ENCODE measurements at regions not wholly inside any gene's neighbourhood (a gene's known extent, or its start where the extent isn't known, plus 50 kb on each side); places are given as distances from the start of the nearest gene placed in this dataset.
"Not testable (repeated sequence)": the region's sequence is repeated elsewhere in the genome, so short reads cannot be mapped to it uniquely, and the experiment has no call there.

GRCh38 chr21:19045876-19046275, 642.3 kb upstream of the TMPRSS15 start:
- Histone ChIP-seq H3K27ac (ENCODE audit: low read depth) (no peak overlapping the region), H3K4me3 (ENCODE audit: low read depth, low read length) (no peak overlapping the region), H3K36me3 (ENCODE audit: insufficient read depth) (no peaks in the 10 kb centered on the region), H3K4me1 (ENCODE audit: insufficient read depth) (no peaks in the 10 kb centered on the region)
- WGBS, result 51% methylated on average over 2 of the region's 2 CpGs
- DNase-seq (ENCODE audit: extremely low spot score), result no peak

DNA sequence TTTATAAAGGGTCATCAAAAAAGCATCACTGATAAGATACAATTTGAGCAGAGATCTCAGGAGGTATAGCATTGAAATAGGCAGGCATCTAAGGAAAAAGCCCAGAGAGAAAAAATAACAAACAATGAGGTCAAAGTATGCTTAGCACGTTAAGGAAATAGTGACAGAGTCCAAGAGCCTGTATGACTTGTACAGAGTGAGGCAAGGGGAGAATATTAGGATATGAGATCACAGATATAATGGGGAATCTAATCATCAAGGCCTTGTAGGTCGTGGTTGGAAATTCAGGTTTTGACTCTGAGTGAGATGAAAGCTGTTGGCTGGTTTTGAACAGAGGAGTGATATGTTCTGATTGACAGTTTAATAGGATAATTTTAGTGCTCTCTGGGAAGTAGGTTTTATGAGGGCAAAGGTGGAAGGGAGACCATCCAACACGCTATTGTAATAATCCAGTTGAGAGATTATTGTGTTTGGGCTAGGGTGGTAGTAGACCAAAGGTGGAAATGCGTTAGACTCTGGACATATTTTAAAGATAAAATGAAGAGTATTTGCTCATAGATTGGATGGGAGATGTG, 644.6 kb upstream of the TMPRSS15 start:
- DNase-seq (ENCODE audit: extremely low spot score), result no peak
- Histone ChIP-seq H3K36me3 (ENCODE audit: insufficient read depth) (no peaks in the 10 kb centered on the region), H3K4me3 (ENCODE audit: low read depth, low read length) (no peak overlapping the region), H3K27ac (ENCODE audit: low read depth) (no peak overlapping the region), H3K4me1 (ENCODE audit: insufficient read depth) (no peaks in the 10 kb centered on the region)
- 31% methylated on average over 4 of the region's 4 CpGs for WGBS

DNA sequence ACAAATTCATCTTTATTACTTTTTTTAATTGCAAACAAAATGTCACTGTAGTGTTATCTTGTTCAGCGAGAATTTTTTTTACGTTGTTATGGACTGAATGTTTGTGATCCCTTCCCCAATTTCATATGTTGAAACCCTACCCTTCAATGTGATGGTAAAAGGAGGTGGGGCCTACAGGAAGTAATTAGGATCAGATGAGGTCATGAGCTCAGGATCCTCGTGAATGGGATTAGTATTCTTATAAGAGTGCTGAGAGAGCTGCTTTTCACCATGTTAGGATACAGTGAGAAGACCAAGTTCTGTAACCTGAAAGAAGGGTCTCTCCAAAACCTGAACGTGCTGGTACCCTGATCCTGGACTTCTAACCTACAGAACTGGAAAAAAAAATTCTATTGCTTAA, 646.0 kb upstream of the TMPRSS15 start:
- DNase-seq (ENCODE audit: extremely low spot score), result no peak
- Histone ChIP-seq H3K36me3 (ENCODE audit: insufficient read depth) (no peaks in the 10 kb centered on the region), H3K4me1 (ENCODE audit: insufficient read depth) (no peaks in the 10 kb centered on the region), H3K27ac (ENCODE audit: low read depth) (no peak overlapping the region), H3K4me3 (ENCODE audit: low read depth, low read length) (no peak overlapping the region)
- 60% methylated on average over 4 of the region's 4 CpGs for WGBS

DNA sequence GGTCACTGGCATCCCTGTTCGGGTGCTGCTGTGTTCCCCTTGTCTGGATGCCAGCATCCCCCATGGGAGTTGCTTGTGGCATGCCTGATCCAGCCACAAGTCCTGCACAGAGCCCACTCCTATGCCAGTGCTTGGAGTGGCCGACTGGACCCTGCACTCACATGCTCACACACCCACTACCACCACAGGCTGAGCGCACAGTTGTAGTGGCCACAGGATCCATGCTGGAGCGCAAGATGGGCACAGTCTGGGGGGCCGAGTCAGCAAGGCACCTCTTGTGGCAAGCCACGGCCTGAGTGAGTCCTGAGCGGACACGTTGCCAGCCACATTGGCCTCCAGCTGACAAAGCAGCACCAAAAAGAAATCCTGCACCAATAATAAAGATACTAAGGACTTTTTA, 661.6 kb upstream of the TMPRSS15 start:
- Histone ChIP-seq H3K36me3 (ENCODE audit: insufficient read depth) (no peaks in the 10 kb centered on the region), H3K27ac (ENCODE audit: low read depth) (no peak overlapping the region), H3K4me1 (ENCODE audit: insufficient read depth) (no peaks in the 10 kb centered on the region), H3K4me3 (ENCODE audit: low read depth, low read length) (no peak overlapping the region)
- 81% methylated on average over 8 of the region's 8 CpGs for WGBS
- no peak for DNase-seq (ENCODE audit: extremely low spot score)

DNA sequence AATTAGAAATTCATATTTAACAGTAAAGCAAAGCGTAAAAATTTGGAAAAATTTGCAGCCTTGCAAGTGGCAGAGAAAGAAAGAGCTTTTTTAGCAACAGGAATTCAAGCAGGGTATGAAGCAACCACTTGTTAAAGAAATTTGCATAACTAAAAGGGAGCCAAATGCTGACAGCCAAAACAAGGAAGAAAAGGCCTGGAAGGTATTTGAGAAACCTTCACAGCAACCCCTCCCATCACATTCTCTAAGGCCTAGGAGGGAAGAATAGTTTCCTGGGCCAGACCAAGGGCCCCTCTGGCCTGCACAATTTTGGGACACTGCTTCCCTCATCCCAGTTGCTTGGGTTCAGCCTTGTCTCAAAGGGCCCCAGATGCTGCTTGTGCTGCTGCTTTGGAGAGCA, 672.4 kb upstream of the TMPRSS15 start:
- DNase-seq (ENCODE audit: extremely low spot score), result no peak
- WGBS, result 83% methylated on average over 1 of the region's 1 CpG
- Histone ChIP-seq H3K4me1 (ENCODE audit: insufficient read depth) (no peaks in the 10 kb centered on the region), H3K36me3 (ENCODE audit: insufficient read depth) (no peaks in the 10 kb centered on the region), H3K4me3 (ENCODE audit: low read depth, low read length) (no peak overlapping the region), H3K27ac (ENCODE audit: low read depth) (no peak overlapping the region)

DNA sequence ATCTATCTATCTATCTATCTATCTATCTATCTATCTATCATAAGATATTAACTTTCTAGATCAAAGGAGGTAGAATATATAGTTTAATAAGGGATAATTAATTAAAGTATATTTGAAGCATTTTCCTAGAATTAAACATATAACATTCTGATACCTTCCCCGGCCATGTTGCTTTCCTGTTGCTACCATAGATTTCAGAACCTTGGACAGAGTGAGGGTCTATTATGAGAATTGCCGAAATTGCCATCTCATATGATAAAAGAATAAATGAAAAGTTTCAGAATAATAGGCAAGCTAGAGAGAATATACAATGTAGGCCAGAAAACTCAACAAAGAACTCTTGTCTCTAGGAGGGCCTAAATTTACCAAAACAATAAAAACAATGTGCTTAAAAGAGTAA, 706.1 kb upstream of the TMPRSS15 start:
- H3K36me3 ChIP-seq (ENCODE audit: insufficient read depth), result no peaks in the 10 kb centered on the region
- no peaks in the 10 kb centered on the region for H3K4me1 ChIP-seq (ENCODE audit: insufficient read depth)
- H3K27ac ChIP-seq (ENCODE audit: low read depth), result no peak overlapping the region
- no peak for DNase-seq (ENCODE audit: extremely low spot score)
- 77% methylated on average over 2 of the region's 2 CpGs for WGBS
- no peak overlapping the region for H3K4me3 ChIP-seq (ENCODE audit: low read depth, low read length)

- not testable (repeated sequence) for H3K4me1 ChIP-seq (ENCODE audit: insufficient read depth); H3K27ac ChIP-seq (ENCODE audit: low read depth); DNase-seq (ENCODE audit: extremely low spot score); H3K4me3 ChIP-seq (ENCODE audit: low read depth, low read length); H3K36me3 ChIP-seq (ENCODE audit: insufficient read depth)
- 75% methylated on average over 4 of the region's 4 CpGs for WGBS
Measured at GRCh38 chr21:19119259-19119658, 715.7 kb upstream of the TMPRSS15 start.

- 86% methylated on average over 4 of the region's 4 CpGs for WGBS
- Histone ChIP-seq H3K27ac (ENCODE audit: low read depth) (no peak overlapping the region), H3K4me3 (ENCODE audit: low read depth, low read length) (no peak overlapping the region), H3K4me1 (ENCODE audit: insufficient read depth) (no peaks in the 10 kb centered on the region), H3K36me3 (ENCODE audit: insufficient read depth) (no peaks in the 10 kb centered on the region)
- DNase-seq (ENCODE audit: extremely low spot score), result no peak
Measured at GRCh38 chr21:19120591-19120990, 717.0 kb upstream of the TMPRSS15 start.

DNA sequence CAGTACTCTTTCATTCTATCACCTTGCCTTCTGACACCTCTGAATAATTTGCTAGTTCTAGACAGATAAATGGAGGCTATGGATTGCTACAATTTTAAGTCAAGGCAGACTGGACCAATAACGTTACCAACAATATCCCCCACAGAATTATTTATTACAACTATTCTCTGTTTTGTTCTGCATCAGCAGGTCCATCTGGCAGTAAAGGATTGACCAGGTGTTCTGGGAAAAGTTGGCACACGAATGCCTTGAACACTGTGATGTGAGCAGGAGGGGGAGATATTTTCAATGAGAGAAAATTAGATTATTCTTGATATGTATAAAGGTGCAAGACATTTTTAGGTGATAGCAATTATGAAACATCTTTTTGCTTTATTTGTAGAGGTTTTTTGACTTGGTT, 718.8 kb upstream of the TMPRSS15 start:
- H3K27ac ChIP-seq (ENCODE audit: low read depth), result no peak overlapping the region
- H3K4me3 ChIP-seq (ENCODE audit: low read depth, low read length), result no peak overlapping the region
- H3K4me1 ChIP-seq (ENCODE audit: insufficient read depth), result no peaks in the 10 kb centered on the region
- DNase-seq (ENCODE audit: extremely low spot score), result no peak
- H3K36me3 ChIP-seq (ENCODE audit: insufficient read depth), result no peaks in the 10 kb centered on the region
- 73% methylated on average over 2 of the region's 2 CpGs for WGBS

- no peak overlapping the region for H3K4me3 ChIP-seq (ENCODE audit: low read depth, low read length)
- H3K36me3 ChIP-seq (ENCODE audit: insufficient read depth), result no peaks in the 10 kb centered on the region
- WGBS, result 89% methylated on average over 5 of the region's 5 CpGs
- H3K27ac ChIP-seq (ENCODE audit: low read depth), result no peak overlapping the region
- no peak for DNase-seq (ENCODE audit: extremely low spot score)
- H3K4me1 ChIP-seq (ENCODE audit: insufficient read depth), result no peaks in the 10 kb centered on the region
Measured at GRCh38 chr21:19123053-19123452, 719.5 kb upstream of the TMPRSS15 start.

DNA sequence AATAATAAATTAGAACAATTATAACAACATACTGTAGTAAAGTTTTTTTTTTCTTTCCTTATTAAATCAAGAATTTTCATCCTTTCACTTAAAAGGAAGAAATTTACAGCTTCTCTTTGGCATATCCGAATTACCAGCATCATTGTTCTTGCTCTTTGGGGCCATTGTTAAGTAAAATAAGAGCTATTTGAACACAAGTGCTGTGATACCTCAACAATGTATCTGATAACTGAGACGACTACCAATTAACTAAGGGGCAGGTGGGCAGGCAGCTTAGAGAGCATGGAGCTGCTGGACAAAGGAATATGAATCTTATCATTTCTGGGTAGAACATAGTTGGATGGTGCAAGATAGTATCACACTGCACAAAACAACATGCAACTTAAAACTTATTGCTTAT, 719.9 kb upstream of the TMPRSS15 start:
- 82% methylated on average over 2 of the region's 2 CpGs for WGBS
- no peaks in the 10 kb centered on the region for H3K36me3 ChIP-seq (ENCODE audit: insufficient read depth)
- H3K4me1 ChIP-seq (ENCODE audit: insufficient read depth), result no peaks in the 10 kb centered on the region
- no peak overlapping the region for H3K4me3 ChIP-seq (ENCODE audit: low read depth, low read length)
- DNase-seq (ENCODE audit: extremely low spot score), result no peak
- no peak overlapping the region for H3K27ac ChIP-seq (ENCODE audit: low read depth)

- DNase-seq (ENCODE audit: extremely low spot score), result no peak
- H3K4me3 ChIP-seq (ENCODE audit: low read depth, low read length), result no peak overlapping the region
- H3K27ac ChIP-seq (ENCODE audit: low read depth), result no peak overlapping the region
- H3K36me3 ChIP-seq (ENCODE audit: insufficient read depth), result no peaks in the 10 kb centered on the region
- H3K4me1 ChIP-seq (ENCODE audit: insufficient read depth), result no peaks in the 10 kb centered on the region
Measured at GRCh38 chr21:19124691-19125090, 721.1 kb upstream of the TMPRSS15 start.

DNA sequence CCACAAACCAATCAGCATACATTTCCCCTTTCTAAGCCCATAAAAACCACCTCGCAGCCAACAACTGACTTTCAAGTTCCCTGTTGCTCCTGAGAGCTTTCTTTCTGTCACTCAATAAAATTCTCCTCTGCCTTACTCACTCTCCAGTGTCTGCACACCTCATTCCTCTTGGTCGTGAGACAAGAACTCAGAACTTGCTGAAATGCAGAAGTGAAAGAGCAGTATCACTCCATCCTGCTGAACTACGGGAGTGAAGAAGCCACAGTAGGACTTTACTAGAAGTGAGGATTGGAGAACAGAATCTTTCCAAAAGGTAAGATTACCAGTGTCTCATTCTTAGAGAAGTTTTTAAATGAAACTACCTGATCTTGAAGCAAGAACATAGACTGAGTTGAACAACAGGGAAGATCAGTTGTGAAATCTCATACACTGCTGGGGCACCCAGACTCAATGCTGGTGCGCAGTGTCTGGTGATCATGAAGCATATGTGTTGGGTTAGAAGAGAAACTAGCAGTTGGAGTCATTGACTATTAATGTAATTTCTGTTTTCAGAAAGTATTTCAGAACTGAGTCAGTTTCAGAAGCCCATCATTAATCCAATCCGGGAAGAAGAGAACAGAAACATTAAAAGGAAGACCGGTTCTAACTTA, 726.9 kb upstream of the TMPRSS15 start:
- 63% methylated on average over 6 of the region's 6 CpGs for WGBS
- Histone ChIP-seq H3K27ac (ENCODE audit: low read depth) (no peak overlapping the region), H3K4me3 (ENCODE audit: low read depth, low read length) (no peak overlapping the region), H3K4me1 (ENCODE audit: insufficient read depth) (no peaks in the 10 kb centered on the region), H3K36me3 (ENCODE audit: insufficient read depth) (no peaks in the 10 kb centered on the region)
- no peak for DNase-seq (ENCODE audit: extremely low spot score)

DNA sequence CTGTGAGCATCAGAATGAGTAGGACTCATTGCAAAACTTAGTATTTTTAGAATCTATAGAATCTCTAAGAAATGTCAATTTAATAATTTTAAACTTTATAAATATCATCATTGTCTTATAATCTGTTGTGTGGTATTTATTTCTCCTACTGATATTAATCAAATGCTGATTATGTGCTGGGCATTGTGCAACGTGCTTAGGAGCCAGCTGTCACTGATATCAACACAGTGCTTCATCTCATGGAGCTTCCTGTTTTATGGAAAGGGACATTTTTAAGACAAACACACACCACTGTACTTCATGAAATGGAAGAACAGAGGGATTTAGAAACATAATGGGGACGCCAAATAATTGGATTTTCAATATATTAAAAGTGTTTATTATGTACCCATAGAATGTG, 737.9 kb upstream of the TMPRSS15 start:
- H3K4me3 ChIP-seq (ENCODE audit: low read depth, low read length), result no peak overlapping the region
- 32% methylated on average over 2 of the region's 2 CpGs for WGBS
- no peak overlapping the region for H3K27ac ChIP-seq (ENCODE audit: low read depth)
- no peak for DNase-seq (ENCODE audit: extremely low spot score)
- no peaks in the 10 kb centered on the region for H3K4me1 ChIP-seq (ENCODE audit: insufficient read depth)
- H3K36me3 ChIP-seq (ENCODE audit: insufficient read depth), result no peaks in the 10 kb centered on the region
